22Rv1 (cell line): ENCODE measurements at regions not wholly inside any gene's neighbourhood (a gene's known extent, or its start where the extent isn't known, plus 50 kb on each side); places are given as distances from the start of the nearest gene placed in this dataset.

Experiments
- H3K27ac ChIP-seq: fragments of 450-650 bp; 2 replicates; pipeline ENCODE4 v1.5.1; 2017
- ZFX ChIP-seq: fragments of 450-650 bp; IDR thresholded peaks from 2 replicates; pipeline ENCODE4 v1.6.1; 2017; ENCODE audit warnings: antibody characterized with exemption, borderline replicate concordance
- TF ChIP-seq, protein P1 (sequence below): fragments of 450-650 bp; IDR thresholded peaks from 2 replicates; pipeline ENCODE4 v1.5.1; 2017; ENCODE audit warnings: mild to moderate bottlenecking

DNA sequence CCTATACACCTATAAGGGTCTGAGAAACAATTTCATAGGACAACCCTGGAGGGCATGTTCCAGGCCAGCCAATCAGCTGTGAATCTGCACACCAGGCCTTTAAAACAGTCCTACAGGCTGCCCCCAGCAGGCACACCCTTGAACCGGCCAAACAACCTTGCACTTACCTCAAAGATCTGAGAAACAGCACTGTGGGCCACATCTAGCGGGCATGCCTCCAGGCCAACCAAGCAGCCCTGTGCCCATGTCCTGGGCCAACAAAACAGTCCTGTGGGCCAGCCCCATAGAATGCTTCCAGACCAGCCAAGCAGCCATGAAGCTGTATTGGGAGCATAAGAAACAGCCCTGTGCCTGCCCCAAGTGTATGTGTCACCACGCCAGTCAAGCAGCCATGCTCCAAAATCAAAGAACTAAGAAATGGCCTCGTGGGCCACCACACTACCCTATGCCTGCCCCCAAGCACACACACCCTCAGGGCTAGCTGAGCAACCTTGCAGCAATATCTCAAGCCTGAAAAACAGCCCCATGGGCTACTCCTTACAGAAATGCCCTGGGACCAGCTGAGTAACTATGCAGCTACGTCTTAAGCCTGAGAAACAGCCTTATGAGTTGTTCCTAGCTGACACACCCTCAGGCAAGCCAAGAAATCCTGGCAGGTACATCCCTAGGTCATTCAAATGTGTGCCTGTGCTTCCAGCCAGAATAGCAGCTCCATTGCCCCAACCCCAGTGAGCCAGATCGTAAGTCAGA is 2243.8 kb upstream of the C9orf72 start:
- no peak overlapping the region for H3K27ac ChIP-seq
- no peak for TF ChIP-seq ZFX
- TF ChIP-seq, protein P1, sequence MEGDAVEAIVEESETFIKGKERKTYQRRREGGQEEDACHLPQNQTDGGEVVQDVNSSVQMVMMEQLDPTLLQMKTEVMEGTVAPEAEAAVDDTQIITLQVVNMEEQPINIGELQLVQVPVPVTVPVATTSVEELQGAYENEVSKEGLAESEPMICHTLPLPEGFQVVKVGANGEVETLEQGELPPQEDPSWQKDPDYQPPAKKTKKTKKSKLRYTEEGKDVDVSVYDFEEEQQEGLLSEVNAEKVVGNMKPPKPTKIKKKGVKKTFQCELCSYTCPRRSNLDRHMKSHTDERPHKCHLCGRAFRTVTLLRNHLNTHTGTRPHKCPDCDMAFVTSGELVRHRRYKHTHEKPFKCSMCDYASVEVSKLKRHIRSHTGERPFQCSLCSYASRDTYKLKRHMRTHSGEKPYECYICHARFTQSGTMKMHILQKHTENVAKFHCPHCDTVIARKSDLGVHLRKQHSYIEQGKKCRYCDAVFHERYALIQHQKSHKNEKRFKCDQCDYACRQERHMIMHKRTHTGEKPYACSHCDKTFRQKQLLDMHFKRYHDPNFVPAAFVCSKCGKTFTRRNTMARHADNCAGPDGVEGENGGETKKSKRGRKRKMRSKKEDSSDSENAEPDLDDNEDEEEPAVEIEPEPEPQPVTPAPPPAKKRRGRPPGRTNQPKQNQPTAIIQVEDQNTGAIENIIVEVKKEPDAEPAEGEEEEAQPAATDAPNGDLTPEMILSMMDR: no peak

DNA sequence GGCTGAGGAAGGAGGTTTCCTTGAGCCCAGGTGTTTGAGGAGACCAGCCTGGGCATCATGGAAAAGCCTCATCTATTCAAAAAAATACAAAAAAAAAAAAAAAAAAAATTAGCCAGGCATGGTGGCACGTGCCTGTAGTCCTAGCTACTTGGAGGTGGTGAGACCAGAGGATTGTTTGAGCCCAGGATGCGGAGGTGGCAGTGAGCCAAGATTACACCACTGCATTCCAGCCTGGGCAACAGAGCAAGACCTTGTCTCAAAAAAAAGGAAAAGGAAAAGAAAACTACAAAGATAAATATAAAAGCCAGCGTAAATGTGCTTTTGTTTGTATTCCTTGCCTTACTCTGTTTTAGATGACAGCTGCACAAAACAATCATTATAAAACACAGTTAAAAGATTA is 2249.2 kb upstream of the C9orf72 start:
- TF ChIP-seq ZFX: no peak
- H3K27ac ChIP-seq: no peak overlapping the region

DNA sequence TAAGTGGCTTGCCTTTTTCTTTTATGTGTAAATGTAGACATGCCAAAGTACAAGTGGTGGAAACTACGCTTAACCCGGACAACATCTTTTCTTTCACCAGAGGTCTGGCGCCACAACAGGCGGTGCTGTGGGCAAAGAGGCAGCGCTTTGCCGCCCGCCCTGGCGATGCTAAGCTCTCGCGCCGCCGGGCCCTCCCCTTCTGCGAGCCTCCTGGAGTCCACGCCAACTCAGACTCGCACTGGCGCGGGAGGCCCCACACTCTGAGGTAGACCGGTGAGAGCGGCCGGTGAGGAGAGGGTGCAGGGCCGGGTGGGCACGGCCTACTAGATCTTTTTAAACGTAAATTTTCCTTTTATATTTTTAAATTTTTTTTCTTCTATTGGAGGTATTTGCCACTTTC is 2253.1 kb upstream of the C9orf72 start:
- TF ChIP-seq, protein P1: no peak
- TF ChIP-seq ZFX: no peak
- H3K27ac ChIP-seq: no peak overlapping the region

DNA sequence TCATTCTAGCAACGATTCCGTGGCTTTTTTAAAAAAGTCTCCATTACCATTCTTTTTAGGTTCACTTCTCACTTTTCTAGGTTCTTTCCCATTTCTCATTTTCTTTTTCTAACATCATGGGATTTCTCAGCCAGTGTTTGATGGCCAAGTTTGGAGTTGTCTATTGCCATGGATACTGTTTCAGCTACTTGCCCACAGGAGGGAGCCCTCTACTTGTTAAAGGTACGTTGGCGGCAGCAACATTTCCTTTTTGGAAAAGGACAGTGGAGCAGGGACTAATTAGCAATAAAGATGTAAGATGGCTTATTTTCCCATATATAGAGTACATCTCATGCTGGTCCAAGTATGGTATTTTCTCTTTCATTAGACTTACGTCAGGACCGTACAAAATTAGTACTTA is 2257.5 kb upstream of the C9orf72 start:
- TF ChIP-seq ZFX: no peak
- TF ChIP-seq, protein P1: peak; percentile 72
- no peak overlapping the region for H3K27ac ChIP-seq

DNA sequence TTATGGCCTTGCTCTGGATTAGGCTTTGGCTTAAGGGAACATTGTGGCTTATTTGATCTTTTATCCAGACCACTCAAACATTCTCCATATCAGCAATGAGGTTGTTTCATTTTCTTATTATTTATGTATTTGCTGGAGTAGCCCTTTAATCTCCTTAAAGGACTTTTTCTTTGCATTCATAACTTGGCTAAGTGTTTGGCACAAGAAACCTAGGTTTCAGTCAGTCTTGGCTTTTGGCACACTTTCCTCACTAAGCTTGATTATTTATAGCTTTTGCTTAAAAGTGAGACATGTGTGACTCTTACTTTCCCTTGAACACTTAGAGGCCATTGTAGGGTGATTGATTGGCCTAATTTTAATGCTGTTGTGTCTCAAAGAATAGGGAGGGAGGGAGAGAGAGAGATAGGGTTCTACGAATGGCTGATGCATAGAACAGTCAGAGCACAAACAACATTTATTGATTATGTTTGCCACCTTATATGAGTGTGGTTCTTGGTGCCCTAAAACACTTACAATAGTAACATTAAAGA is 2265.3 kb upstream of the C9orf72 start:
- TF ChIP-seq, protein P1: no peak
- TF ChIP-seq ZFX: no peak
- H3K27ac ChIP-seq: no peak overlapping the region

DNA sequence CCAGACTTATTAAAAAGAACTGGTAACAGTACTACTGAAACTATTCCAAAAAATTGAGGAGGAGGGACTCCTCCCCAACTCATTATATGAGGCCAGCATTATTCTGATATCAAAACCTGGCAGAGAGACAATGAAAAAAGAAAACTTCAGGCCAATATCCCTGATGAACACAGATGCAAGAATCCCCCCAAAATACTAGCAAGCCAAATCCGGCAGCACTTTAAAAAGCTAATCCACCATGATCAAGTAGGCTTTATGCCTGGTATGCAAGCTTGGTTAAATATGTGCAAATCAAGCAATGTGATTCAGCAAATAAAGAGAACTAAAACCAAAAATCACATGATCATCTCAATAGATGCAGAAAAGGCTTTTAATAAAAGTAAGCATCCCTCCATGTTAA is 2271.0 kb upstream of the C9orf72 start:
- no peak overlapping the region for H3K27ac ChIP-seq
- no peak for TF ChIP-seq ZFX
- TF ChIP-seq, protein P1: no peak

DNA sequence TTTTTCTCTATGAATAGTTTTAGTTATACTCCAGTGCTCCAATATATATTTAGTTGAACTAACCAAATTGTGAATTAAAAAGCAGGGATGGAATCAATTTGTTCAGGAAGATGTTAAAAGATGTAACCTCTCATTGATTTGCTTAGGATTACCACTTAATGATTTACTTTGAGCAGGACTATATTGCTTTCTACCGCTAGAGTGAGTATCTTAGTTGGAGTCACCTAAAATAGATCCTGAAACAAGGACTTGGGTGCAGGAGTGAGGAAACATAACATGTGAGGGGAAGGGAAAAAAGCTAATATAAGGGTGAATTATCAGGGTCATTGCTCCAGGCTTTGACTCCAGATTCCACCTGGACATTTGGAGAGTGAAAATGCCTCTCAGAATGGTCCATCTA is 2277.4 kb upstream of the C9orf72 start:
- no peak overlapping the region for H3K27ac ChIP-seq
- TF ChIP-seq, protein P1: no peak
- TF ChIP-seq ZFX: no peak

DNA sequence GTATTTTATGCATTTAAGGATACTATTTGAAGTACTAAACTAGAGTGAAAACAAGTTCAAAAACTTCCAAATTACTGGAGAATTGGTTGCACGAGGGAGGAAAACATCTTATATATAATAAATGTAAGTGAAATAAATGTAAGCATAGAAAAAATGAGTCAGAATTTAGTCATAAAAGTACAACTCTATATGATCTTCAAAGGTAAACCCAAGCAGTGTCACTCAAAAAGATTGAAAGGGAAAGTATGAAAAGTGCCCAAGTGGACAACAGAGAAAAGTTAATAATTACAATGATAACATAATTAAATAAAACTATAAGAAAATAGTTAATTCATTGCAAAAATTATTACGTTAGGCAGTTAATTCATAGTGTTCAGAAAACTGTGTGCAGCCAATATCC is 2288.5 kb upstream of the C9orf72 start:
- no peak overlapping the region for H3K27ac ChIP-seq
- TF ChIP-seq, protein P1: no peak
- TF ChIP-seq ZFX: no peak
